OCI-LY3 (cell line): ENCODE measurements at regions not wholly inside any gene's neighbourhood (a gene's known extent, or its start where the extent isn't known, plus 50 kb on each side); places are given as distances from the start of the nearest gene placed in this dataset.

Source experiments
- H2AFZ ChIP-seq: fragments of 200-600, 300-600 bp; shearing (Covaris generic); 2 replicates; pipeline ENCODE4 v1.6.0; 2014; ENCODE audit warnings: antibody characterized with exemption, low read depth, low read length
- H3K27ac ChIP-seq: fragments of 200-600, 300-600 bp; sonication (generic); 2 replicates; pipeline ENCODE4 v1.5.1; 2014; ENCODE audit warnings: mild to moderate bottlenecking, low read length, moderate library complexity, mixed read lengths
- H3K27me3 ChIP-seq: fragments of 200-600, 300-600 bp; sonication (generic); 2 replicates; pipeline ENCODE4 v1.6.1; 2014; ENCODE audit warnings: low read depth, low read length, mixed read lengths
- H3K36me3 ChIP-seq: fragments of 200-600, 300-600 bp; sonication (generic); replicated peaks from 2 replicates; pipeline ENCODE3; 2014; ENCODE audit warnings: low read depth, low read length, mixed read lengths
- H3K4me1 ChIP-seq: fragments of 300-600, 200-600 bp; sonication (generic); 2 replicates; pipeline ENCODE4 v1.6.1; 2014; ENCODE audit warnings: low read length, mixed read lengths
- H3K4me2 ChIP-seq: fragments of 200-600, 300-600 bp; sonication (generic); 2 replicates; pipeline ENCODE4 v1.6.1; 2014; ENCODE audit warnings: low read length, mixed read lengths
- H3K4me3 ChIP-seq: fragments of 300-600, 200-600 bp; sonication (generic); 2 replicates; pipeline ENCODE4 v1.5.1; 2014; ENCODE audit warnings: antibody characterized with exemption, mild to moderate bottlenecking, low read length, moderate library complexity
- H3K79me2 ChIP-seq: fragments of 300-600, 200-600 bp; shearing (Covaris generic); 2 replicates; pipeline ENCODE4 v1.6.1; 2014; ENCODE audit warnings: mild to moderate bottlenecking, low read length, mixed read lengths
- H3K9ac ChIP-seq: fragments of 300-600, 200-600 bp; shearing (Covaris generic); 2 replicates; pipeline ENCODE4 v1.6.0; 2014; ENCODE audit warnings: mild to moderate bottlenecking, low read length, moderate library complexity
- H3K9me3 ChIP-seq: fragments of 200-600, 300-600 bp; shearing (Covaris generic); 2 replicates; pipeline ENCODE4 v1.6.1; 2014; ENCODE audit warnings: low read length, mixed read lengths; ENCODE audit not compliant: insufficient read depth
- H4K20me1 ChIP-seq: fragments of 200-600, 300-600 bp; sonication (generic); 2 replicates; pipeline ENCODE4 v1.6.1; 2016; ENCODE audit warnings: low read length, mixed read lengths; ENCODE audit not compliant: insufficient read depth
- EZH2phosphoT487 ChIP-seq: fragments of 200-600 bp; shearing (Covaris generic); IDR thresholded peaks from 2 replicates; pipeline ENCODE4 v1.6.1; 2018; ENCODE audit warnings: antibody characterized with exemption, mixed run types, low read depth
- TF ChIP-seq, protein P1 (sequence below): fragments of 200-600, 300-600 bp; sonication (generic); IDR thresholded peaks from 2 replicates; pipeline ENCODE4 v1.5.1; 2014; ENCODE audit warnings: antibody characterized with exemption, low read length, low read depth

DNA sequence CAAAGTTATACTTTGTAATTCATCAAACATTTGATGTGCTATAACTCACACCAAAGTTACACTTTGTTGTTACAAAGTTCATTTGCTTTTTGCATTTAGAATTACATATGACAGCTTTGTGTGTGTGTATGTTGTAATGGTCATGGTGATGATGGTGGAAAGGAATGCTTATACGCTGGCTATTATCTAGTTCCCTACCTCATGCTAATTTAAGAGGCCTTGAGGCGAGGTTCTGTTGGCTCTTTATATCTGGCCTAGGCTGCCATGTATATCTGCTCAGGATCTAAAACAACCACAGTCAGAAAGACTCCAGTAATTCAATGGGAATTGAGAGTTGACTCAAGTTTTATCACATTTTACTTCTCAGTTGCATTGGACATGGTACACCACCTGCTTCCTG, 123.4 kb downstream of the SLC17A6 start:
- H2AFZ ChIP-seq = no peak overlapping the region
- H3K27ac ChIP-seq = no peak overlapping the region
- no peak overlapping the region for H3K4me2 ChIP-seq
- no peaks in the 10 kb centered on the region for H3K79me2 ChIP-seq
- no peak overlapping the region for H3K4me3 ChIP-seq
- no peaks in the 10 kb centered on the region for H3K36me3 ChIP-seq
- H3K27me3 ChIP-seq = no peaks in the 10 kb centered on the region
- H3K4me1 ChIP-seq = no peaks in the 10 kb centered on the region
- no peaks in the 10 kb centered on the region; the same call in 1 of the 2 replicates for H3K9me3 ChIP-seq
- no peak for TF ChIP-seq EZH2phosphoT487
- TF ChIP-seq, protein P1, sequence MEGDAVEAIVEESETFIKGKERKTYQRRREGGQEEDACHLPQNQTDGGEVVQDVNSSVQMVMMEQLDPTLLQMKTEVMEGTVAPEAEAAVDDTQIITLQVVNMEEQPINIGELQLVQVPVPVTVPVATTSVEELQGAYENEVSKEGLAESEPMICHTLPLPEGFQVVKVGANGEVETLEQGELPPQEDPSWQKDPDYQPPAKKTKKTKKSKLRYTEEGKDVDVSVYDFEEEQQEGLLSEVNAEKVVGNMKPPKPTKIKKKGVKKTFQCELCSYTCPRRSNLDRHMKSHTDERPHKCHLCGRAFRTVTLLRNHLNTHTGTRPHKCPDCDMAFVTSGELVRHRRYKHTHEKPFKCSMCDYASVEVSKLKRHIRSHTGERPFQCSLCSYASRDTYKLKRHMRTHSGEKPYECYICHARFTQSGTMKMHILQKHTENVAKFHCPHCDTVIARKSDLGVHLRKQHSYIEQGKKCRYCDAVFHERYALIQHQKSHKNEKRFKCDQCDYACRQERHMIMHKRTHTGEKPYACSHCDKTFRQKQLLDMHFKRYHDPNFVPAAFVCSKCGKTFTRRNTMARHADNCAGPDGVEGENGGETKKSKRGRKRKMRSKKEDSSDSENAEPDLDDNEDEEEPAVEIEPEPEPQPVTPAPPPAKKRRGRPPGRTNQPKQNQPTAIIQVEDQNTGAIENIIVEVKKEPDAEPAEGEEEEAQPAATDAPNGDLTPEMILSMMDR = no peak
- H3K9ac ChIP-seq = no peak overlapping the region
- H4K20me1 ChIP-seq = no peaks in the 10 kb centered on the region

DNA sequence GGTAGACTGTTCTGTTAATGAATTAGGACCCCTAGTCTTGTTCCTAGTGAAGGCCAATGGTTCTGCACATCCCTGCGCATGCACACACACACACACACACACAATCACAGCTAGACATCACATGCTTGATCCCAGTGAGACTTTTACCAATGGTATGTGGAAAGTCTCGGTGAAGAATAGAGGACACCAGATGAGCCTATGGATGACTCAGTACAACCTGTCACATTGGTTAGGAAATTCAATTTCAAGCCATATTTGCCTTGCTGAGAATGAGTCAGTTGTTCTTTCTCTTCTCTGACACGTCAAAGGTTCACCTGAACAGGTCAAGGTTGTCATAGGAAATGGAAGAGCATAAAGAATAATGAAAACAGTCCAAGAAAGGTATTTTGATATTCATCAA, 122.0 kb downstream of the SLC17A6 start:
- H3K4me2 ChIP-seq = no peak overlapping the region
- H2AFZ ChIP-seq = no peak overlapping the region
- no peaks in the 10 kb centered on the region for H3K27me3 ChIP-seq
- H4K20me1 ChIP-seq = no peaks in the 10 kb centered on the region
- no peaks in the 10 kb centered on the region for H3K79me2 ChIP-seq
- no peaks in the 10 kb centered on the region for H3K36me3 ChIP-seq
- no peak overlapping the region for H3K27ac ChIP-seq
- H3K4me1 ChIP-seq = no peaks in the 10 kb centered on the region
- H3K9ac ChIP-seq = no peak overlapping the region
- no peak for TF ChIP-seq EZH2phosphoT487
- TF ChIP-seq, protein P1 = no peak
- H3K4me3 ChIP-seq = no peak overlapping the region
- no peaks in the 10 kb centered on the region; the same call in 1 of the 2 replicates for H3K9me3 ChIP-seq

DNA sequence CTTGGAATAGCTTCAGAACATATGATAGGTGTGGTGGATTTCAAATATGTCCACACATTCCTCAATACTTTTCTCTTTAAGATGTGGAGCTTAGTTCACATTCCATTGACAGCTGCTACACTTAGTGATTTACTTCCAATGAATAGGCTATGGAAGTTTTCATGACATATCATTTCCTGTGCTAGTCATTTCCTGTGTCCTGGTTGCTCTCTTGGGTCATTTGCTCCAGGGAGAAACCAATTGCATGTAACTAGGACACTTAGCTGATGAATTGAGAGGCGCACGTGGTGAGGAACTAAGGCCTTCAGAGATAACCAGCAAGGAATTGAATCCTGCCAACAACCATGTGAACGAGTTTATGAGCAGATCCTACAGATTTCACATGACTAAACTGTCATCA, 120.9 kb downstream of the SLC17A6 start:
- H3K4me2 ChIP-seq = no peak overlapping the region
- TF ChIP-seq, protein P1 = no peak
- no peak for TF ChIP-seq EZH2phosphoT487
- H4K20me1 ChIP-seq = no peaks in the 10 kb centered on the region
- H3K79me2 ChIP-seq = no peaks in the 10 kb centered on the region
- H3K27me3 ChIP-seq = no peaks in the 10 kb centered on the region
- no peak overlapping the region for H3K4me3 ChIP-seq
- no peak overlapping the region for H3K27ac ChIP-seq
- no peak overlapping the region for H2AFZ ChIP-seq
- H3K36me3 ChIP-seq = no peaks in the 10 kb centered on the region
- H3K9me3 ChIP-seq = no peaks in the 10 kb centered on the region; the same call in 1 of the 2 replicates
- H3K4me1 ChIP-seq = no peaks in the 10 kb centered on the region
- H3K9ac ChIP-seq = no peak overlapping the region

DNA sequence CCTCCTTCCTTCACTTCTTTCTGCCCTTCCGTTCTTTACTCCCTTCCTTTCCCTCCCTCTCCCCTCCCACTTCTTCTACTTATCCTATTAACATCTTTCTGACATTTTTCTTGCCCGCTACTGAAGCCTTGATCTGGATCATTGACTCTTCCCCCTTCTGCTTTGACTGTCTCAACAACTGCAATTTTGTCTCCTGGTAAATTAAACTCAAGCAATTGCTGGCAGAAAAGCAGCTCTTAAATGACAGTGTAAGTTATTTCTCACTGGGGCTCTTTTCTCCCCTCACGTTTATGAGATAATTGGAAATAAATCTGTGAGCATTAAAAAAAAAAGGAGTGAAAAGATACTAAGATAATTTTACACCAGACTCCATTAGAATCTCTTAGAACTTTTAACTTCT, 120.0 kb downstream of the SLC17A6 start:
- H3K4me2 ChIP-seq = no peak overlapping the region
- no peaks in the 10 kb centered on the region for H3K79me2 ChIP-seq
- no peak overlapping the region for H2AFZ ChIP-seq
- H3K27ac ChIP-seq = no peak overlapping the region
- H3K36me3 ChIP-seq = no peaks in the 10 kb centered on the region
- no peak overlapping the region for H3K4me3 ChIP-seq
- H3K4me1 ChIP-seq = no peaks in the 10 kb centered on the region
- H4K20me1 ChIP-seq = no peaks in the 10 kb centered on the region
- H3K27me3 ChIP-seq = no peaks in the 10 kb centered on the region
- TF ChIP-seq, protein P1 = no peak
- no peak for TF ChIP-seq EZH2phosphoT487
- no peaks in the 10 kb centered on the region; the same call in 1 of the 2 replicates for H3K9me3 ChIP-seq
- no peak overlapping the region for H3K9ac ChIP-seq
